IPS-18c (cell line): ENCODE measurements at regions not wholly inside any gene's neighbourhood (a gene's known extent, or its start where the extent isn't known, plus 50 kb on each side); places are given as distances from the start of the nearest gene placed in this dataset.

ENCODE experiments used
- H3K4me3 ChIP-seq: 2 replicates; pipeline ENCODE4 v1.7.0; 2013; ENCODE audit warnings: low read depth, mild to moderate bottlenecking, low read length, moderate library complexity; ENCODE audit not compliant: insufficient read depth
- H3K9me3 ChIP-seq: one replicate; pipeline ENCODE4 v1.6.1; 2013; ENCODE audit warnings: mild to moderate bottlenecking, low read length, moderate library complexity; ENCODE audit not compliant: control insufficient read depth, insufficient read depth

DNA sequence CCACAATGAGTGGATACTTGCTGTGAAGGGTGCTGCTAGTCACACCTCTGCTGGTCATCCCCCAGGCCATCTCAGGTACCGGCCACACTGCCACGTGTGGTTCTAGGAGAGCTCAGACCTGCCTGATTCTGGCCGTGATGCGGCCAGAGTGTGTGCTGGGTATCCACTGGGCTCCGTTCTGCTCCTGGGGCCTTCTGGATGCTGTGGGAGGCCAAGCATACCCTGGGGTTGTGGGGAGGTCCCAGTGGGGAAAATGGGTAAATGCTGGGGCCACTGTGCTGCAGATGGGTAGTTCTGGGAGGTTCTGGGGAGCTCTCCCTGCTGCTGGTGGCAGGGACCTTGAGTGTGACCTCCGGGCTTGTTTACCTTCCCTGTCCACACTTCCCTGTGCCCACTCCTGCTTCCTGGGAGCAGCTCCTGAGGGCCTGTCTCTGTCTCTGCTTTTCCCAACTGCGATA, 318.4 kb downstream of the GLRX3 start:
- H3K4me3 ChIP-seq, result no peak overlapping the region
- peaks cover 27% of the 10 kb centered on the region for H3K9me3 ChIP-seq

DNA sequence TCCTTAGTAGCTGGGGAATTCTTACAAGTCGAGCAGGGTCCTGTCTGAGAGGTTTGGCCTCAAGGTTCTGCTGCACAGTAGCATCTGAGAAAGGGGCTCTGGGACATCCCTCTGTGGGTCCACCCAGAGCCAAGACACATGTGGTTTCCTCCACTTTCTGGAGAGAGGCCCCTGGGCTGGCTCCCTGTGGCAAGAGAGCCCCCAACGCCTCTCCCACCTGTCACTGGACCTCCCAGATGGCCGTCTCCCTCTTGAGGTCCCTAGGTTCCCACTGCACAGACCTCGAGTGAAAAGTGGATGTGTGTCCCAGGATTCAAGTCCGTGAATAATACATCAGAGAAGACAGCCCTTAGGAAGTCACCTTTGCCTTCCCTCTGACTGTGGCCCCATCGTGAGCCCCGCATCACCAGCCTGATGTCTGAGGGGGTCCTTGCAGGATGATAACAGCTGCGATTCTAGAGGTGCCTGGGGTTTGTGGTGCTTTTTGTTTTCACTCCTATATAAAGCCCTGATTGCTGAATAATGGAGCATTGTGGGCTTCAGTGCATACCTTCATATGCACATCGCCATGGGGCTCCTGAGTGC, 319.0 kb downstream of the GLRX3 start:
- H3K9me3 ChIP-seq, result peaks cover 30% of the 10 kb centered on the region
- no peak overlapping the region for H3K4me3 ChIP-seq

DNA sequence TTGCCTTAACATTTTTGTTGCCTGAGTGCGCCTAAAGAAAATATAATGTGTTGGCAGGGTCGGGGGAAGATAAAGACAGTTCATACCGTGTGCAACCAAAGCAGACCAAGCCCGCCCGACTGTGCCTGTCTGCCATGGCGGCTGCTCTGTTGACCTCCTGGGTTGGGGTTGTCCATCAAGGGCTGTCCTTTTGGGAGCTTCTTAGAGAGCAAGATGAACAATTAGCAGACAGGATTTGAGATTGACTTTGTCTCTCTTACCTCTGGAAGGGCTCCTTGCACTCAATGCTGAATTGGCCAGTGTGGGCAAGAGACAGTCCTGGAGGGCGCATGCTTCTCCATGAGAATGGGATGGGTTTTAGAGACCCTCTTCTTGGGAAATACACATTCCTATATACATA, 319.6 kb downstream of the GLRX3 start:
- no peak overlapping the region for H3K4me3 ChIP-seq
- H3K9me3 ChIP-seq, result peaks cover 30% of the 10 kb centered on the region

DNA sequence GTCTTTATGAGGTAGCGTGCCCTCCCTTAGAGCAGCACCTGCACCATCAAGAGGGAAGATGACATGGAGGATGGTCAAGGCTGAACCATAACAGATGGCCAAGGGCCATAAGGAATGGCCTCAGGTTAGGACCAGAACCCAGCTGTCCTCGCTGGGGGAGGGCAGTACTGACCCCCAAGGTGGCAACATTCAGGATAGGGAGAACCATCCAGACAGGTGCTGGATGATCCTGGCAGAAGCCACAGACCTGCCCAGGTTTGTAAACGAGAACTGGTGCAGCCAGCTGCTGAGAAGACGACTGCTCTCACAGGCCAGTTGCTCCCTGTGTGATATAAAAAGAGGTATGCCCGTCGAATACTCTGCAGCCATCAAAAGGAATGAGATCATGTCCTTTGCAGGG, 320.4 kb downstream of the GLRX3 start:
- Histone ChIP-seq H3K9me3 (peaks cover 30% of the 10 kb centered on the region), H3K4me3 (no peak overlapping the region)

DNA sequence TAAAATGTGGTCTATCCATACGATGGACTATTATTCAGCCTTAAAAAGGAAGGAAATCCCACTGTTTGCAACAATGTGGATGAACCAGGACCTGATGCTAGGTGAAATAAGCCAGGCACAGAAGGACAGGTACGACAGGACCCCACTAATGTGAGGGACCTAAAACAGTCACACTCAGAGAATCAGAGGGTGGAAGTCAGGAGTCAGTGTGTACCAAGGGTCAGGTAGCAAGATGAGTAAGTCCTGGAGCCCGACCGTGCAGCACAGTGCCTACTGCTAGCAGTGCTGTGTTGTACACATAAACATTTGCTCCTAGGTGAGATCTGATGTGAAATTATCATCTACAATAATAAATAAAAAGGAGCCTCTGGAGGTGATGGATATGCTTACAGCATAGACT, 322.3 kb downstream of the GLRX3 start:
- Histone ChIP-seq H3K9me3 (peaks cover 21% of the 10 kb centered on the region), H3K4me3 (no peak overlapping the region; the same call in 1 of the 2 replicates)

DNA sequence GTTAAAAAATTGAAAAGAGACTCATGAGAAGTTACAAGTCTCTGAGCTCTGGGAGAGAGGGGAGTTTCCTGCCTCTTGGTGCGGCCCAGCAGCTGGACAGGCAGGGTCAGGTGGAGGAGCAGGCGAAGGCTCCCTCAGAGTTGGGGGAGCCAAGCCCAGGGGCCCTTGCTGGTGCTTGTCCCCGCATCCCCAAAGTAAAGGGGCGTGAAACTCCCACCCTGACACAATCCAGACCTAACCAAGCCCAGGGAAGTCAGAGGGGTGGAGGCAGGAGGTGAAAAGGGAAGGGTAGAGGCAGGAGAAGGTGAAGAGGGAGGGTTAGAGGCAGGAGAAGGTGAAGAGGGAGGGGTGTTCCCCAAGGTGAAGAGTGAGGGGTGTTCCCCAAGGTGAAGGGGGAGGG, 322.8 kb downstream of the GLRX3 start:
- peaks cover 17% of the 10 kb centered on the region for H3K9me3 ChIP-seq
- H3K4me3 ChIP-seq, result no peak overlapping the region; the same call in 1 of the 2 replicates

DNA sequence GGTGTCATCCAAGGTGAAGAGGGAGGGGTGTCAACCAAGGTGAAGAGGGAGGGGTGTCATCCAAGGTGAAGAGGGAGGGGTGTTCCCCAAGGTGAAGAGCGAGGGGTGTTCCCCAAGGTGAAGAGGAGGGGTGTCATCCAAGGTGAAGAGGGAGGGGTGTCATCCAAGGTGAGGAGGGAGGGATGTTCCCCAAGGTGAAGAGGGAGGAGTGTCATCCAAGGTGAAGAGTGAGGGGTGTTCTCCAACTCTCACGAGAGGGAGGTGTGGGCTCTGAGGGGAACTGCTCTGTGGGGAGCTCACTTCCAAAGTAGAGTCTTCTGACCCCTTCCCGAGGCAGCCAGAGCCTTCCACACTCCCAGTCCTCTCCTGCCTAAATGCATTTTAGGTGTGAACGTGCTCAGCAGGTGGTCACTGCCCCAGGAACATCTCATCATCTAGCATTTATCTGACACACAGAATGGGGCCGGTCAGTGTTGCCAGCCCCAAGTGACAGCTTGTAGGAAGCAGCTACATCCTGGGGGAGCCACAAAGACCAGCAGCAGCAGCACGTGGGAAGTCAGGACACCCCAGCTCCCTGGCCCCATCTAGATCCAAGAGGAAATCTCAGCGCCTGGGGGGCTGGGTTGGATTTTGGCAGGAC, 323.8 kb downstream of the GLRX3 start:
- Histone ChIP-seq H3K4me3 (no peak overlapping the region; the same call in 1 of the 2 replicates), H3K9me3 (peaks cover 24% of the 10 kb centered on the region)

DNA sequence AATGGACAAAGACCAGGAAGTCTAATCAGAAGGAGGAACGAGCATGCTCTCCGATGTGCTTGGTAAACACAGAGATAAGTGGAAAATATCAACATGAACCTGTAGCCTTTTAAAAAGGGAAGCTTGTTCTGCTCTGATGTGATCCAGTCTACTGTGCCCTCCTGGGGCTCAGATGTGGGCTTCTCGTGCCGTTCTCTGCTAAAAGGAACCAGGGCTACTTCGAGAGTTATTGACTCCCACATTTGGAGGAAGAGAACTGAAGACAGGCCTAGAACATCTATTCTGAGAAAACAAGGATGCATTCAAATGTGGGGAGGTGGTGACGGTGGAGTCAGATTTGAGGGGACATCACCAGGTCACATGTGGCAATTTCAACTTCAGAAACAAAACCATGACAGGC, 325.4 kb downstream of the GLRX3 start:
- Histone ChIP-seq H3K9me3 (peaks cover 15% of the 10 kb centered on the region), H3K4me3 (no peak overlapping the region)

DNA sequence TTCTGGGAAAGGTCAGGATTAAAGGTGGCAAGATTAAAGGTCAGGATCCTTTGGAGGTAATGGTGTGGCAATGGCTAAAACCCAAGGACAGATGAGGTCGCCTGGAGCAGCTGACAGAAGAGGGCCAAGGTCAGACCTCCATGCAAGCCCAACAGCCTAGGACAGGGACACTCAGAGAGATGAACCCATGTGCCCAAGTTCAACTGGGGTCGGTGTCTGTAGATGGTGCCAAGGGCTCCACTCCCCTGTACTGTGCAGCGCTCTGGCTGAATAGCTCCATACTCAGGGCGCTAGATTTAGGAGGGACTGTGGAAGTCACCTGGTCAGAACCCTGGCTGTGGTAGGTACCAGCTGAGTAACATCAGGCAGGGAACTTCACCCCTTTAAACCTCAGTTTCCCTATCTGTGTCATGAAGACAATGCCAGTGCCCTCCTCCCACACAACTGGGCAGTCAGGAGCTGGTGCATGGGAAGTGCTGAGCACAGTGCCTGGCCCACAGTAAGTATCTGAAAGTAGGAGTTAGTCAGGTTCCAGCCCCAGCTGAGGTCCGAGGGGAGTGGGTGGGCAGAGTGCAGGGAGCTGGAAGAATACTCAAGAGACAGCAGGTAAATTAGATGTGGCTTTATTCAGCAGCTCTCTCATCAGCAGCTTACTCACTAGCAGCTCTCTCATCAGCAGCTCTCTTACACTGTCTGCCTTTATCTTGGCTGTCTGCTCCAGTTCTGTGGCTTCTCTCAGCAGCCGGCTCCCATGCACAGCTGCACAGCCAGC, 327.1 kb downstream of the GLRX3 start:
- H3K9me3 ChIP-seq, result peaks cover 18% of the 10 kb centered on the region
- H3K4me3 ChIP-seq, result no peak overlapping the region

DNA sequence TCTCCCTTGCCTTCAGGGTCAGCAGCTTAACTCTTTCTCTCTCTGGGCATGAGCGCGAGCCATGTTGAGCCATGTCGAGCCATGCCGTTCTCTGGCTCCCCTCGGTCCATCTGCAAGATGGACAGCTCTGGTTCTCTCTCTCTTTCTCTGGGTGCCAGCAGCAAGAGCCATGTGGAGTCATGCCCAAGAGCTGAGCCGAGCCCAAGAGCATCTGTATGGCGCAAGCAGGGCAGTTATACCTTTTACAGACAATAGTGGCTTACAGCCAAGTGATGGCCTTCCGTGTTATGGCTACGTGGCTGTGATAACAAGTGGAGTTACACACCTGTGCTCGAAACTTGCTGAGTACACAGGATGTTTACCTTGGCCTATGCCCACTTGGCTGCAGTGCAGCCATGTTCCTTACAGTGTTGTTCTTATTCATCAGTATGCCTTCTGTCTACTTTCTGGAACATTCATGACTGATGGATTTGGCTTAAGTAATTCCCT, 327.7 kb downstream of the GLRX3 start:
- Histone ChIP-seq H3K4me3 (no peak overlapping the region), H3K9me3 (peaks cover 18% of the 10 kb centered on the region)

DNA sequence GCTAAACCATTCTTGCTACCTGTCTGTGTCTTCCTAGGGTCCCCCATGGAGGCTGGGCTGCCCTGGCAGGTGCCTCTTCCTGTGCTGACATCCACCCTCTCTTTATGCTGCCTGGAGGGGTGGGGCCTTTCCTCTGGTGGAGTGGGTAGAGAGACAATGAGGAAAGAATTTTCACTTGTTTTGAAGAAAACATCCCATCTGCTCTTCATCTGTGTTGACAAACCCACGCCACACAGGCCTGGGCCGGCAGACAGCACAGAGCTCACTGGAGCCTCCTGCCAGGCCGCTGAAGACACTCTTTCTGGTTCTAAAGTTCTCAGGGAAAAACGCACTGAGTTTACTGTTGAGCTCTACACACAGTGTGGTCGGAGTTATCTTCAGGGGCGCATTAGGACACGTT, 328.2 kb downstream of the GLRX3 start:
- Histone ChIP-seq H3K9me3 (peaks cover 21% of the 10 kb centered on the region), H3K4me3 (no peak overlapping the region)

DNA sequence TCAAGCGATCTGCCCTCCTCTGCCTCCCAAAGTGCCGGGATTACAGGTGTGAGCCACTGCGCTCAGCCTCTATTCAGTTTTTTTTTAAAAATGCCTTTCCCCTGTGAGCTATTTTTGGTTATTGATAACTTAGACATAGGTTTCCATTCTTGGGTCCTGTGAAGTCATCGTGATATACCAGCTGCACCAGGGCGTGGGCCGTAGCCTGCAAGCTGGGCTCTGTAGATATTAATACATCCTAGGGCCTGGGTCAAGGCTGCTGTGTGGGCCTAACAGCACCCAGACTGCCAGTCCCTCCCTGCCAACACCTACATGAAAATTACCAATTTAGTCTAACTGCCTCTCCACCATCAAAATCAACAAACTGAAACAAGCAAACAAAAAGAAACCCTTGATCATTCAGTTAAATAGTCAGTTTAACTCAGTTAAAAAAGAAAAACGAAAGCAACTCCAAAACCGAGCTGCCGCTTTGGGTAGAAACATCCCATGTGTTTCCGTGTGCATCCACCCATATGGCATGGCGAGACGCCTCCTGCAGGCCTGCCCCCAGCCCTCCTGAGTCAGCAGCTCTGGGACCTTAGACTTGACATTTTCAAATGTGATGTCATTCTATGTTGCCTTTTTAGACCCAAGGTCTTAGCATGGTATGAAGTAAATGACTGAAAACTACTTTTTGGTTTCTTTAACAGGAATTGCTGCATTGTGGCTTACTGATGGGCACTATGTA, 330.2 kb downstream of the GLRX3 start:
- H3K9me3 ChIP-seq, result peaks cover 19% of the 10 kb centered on the region
- no peak overlapping the region for H3K4me3 ChIP-seq

DNA sequence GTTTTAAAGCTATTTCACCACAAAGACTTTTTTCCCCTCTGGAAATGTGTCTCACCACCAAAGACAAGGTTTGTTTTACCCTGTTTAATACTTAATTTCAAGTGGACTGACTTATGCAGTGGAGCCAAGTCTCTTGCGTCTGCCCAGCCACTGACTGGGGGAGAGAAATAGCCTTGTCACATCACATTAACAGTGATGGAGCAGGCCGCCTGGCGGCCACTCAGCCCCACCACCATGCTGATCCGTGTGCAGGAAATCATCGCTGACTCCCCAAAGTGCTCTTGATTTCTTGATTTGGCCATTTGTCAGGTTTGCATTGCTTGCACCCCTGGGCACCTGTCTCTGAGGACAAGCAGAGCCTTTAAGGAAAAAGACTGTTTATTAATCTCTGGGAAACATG, 334.1 kb downstream of the GLRX3 start:
- no peak overlapping the region for H3K4me3 ChIP-seq
- peaks cover 14% of the 10 kb centered on the region for H3K9me3 ChIP-seq

DNA sequence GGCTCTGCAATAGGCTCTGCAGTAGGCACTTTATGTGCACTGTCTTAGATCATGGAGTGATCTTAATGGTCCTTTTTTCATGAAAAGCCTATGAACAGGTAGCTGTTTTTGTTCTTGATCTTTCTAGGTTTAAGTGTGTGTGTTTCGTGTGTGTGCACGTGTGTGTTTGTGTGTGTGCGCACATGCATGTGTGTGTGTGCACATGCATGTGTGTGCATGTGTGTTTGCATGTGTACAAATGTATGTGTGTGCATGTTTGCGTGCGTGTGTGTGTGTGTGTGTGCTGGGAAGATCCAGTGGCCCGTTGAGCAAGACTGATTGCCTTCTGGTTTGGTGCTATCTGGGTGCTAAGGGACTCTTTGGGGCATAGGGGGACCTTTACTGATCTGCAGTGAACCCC, 334.8 kb downstream of the GLRX3 start:
- H3K4me3 ChIP-seq, result no peak overlapping the region

DNA sequence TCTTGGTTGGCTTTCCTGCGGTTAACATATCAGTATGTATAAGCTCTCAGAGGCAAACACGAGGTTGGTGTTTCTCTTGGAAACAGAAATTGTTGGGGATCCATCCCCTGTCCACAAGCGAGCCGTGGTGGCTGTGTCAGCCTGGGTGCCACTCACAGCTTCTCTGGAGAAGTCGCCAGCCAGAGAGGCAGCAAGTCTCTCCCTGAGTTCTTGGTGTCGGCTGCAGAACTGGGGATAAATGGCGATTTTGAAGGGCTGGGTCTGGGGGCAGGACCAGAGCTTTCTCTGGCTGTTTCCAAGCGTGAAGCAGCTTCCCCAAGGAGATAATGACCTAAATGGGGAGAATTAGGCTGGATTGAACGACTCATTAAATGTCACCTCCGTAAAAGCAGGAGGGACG, 335.3 kb downstream of the GLRX3 start:
- no peak overlapping the region for H3K4me3 ChIP-seq
- H3K9me3 ChIP-seq, result peaks cover 23% of the 10 kb centered on the region

More for the DNA sequence above, 334.8 kb downstream of the GLRX3 start:
- H3K9me3 ChIP-seq, result peaks cover 18% of the 10 kb centered on the region

DNA sequence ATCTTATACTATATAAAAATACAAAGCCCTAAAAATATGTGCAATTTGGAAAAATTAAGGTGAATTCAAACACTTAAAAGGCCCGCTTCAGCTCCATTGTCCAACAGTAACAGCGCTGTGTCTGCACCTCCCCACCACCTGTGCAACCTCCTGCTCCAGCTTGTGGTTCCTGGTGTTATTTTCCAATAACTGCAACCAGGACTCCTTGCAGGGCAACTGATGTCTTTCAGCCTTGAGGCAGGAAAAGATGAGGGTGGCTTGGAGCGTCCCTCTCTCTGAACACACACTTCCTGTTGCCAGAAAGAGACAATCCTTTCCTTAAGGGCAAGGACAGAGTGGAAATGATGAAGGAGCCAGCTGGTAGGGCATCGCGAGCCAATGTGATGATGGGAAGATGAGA, 336.0 kb downstream of the GLRX3 start:
- H3K4me3 ChIP-seq, result no peak overlapping the region; the same call in 1 of the 2 replicates

DNA sequence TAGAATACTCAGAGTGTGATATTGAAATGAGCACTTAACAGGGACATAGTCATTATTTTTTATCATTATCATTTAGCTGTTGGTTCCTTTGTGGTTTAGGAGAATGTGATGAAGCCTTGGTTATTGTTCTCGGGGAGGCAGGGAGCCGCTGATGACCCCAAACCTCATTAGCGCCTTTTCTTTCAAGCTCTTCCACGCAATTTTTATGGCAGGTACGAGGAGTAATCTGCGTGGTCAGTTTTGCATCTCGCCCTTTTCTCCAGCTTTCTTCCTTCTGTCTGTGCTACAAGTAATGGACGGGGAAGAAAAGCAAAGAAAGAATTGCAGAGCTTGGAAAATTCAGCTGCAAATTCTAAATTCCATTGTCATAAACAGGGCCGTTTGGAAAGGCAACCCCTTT, 338.4 kb downstream of the GLRX3 start:
- peaks cover 20% of the 10 kb centered on the region for H3K9me3 ChIP-seq
- H3K4me3 ChIP-seq, result no peak overlapping the region

More for the DNA sequence above, 336.0 kb downstream of the GLRX3 start:
- H3K9me3 ChIP-seq, result peaks cover 24% of the 10 kb centered on the region
